ENCODE measurements at regions not wholly inside any gene's neighbourhood (a gene's known extent, or its start where the extent isn't known, plus 50 kb on each side); places are given as distances from the start of the nearest gene placed in this dataset.

GRCh38 chr16:55042556-55043432, 112.1 kb downstream of the IRX5 start:
- H3K27ac ChIP-seq, result no peak overlapping the region
- no peak for TF ChIP-seq CTCF (IDR thresholded peaks at IDR 0.05)
- no peak for TF ChIP-seq ZFX (IDR thresholded peaks at IDR 0.05; ENCODE audit: borderline replicate concordance)

- TF ChIP-seq ZFX (IDR thresholded peaks at IDR 0.05; ENCODE audit: borderline replicate concordance) (no peak), CTCF (IDR thresholded peaks at IDR 0.05) (no peak)
- no peak overlapping the region for H3K27ac ChIP-seq
Observed at GRCh38 chr16:55043499-55043898, 112.8 kb downstream of the IRX5 start.

- TF ChIP-seq ZFX (IDR thresholded peaks at IDR 0.05; ENCODE audit: borderline replicate concordance) (no peak), CTCF (IDR thresholded peaks at IDR 0.05) (no peak)
Observed at GRCh38 chr16:55044201-55044975, 113.7 kb downstream of the IRX5 start.

GRCh38 chr16:55045329-55045728, 114.7 kb downstream of the IRX5 start:
- H3K27ac ChIP-seq, result no peak overlapping the region
- no peak for TF ChIP-seq ZFX (IDR thresholded peaks at IDR 0.05; ENCODE audit: borderline replicate concordance)
- no peak for TF ChIP-seq CTCF (IDR thresholded peaks at IDR 0.05)

More at GRCh38 chr16:55044201-55044975, 113.7 kb downstream of the IRX5 start:
- H3K27ac ChIP-seq, result no peak overlapping the region

GRCh38 chr16:55045756-55046460, 115.2 kb downstream of the IRX5 start:
- TF ChIP-seq CTCF (IDR thresholded peaks at IDR 0.05), result no peak
- TF ChIP-seq ZFX (IDR thresholded peaks at IDR 0.05; ENCODE audit: borderline replicate concordance), result no peak
- no peak overlapping the region for H3K27ac ChIP-seq

- TF ChIP-seq ZFX (IDR thresholded peaks at IDR 0.05; ENCODE audit: borderline replicate concordance) (no peak), CTCF (IDR thresholded peaks at IDR 0.05) (no peak)
- no peak overlapping the region for H3K27ac ChIP-seq
Observed at GRCh38 chr16:55046513-55046912, 115.8 kb downstream of the IRX5 start.

All from 22Rv1 (cell line).